Vagina (tissue), 2 donors: ENCODE measurements at regions not wholly inside any gene's neighbourhood (a gene's known extent, or its start where the extent isn't known, plus 50 kb on each side); places are given as distances from the start of the nearest gene placed in this dataset.

ENCODE experiments used
- POLR2A ChIP-seq, 2 donors: fragments of 450-650 bp; IDR thresholded peaks; one replicate each; pipeline ENCODE4 v1.6.1; 2017; ENCODE audit warnings: antibody characterized with exemption in 2 of 2, mild to moderate bottlenecking in 2 of 2, moderate library complexity in 2 of 2
- TF ChIP-seq, protein P1 (sequence below), 3 experiments: fragments of 450-650 bp in 2 of 3; fragments of 200-600 bp in 1 of 3; sonication (generic) in 1 of 3; IDR thresholded peaks; one replicate each; pipeline ENCODE4 v1.5.1; 2017 to 2019; ENCODE audit warnings: antibody characterized with exemption in 3 of 3, mild to moderate bottlenecking in 2 of 3, moderate library complexity in 2 of 3

DNA sequence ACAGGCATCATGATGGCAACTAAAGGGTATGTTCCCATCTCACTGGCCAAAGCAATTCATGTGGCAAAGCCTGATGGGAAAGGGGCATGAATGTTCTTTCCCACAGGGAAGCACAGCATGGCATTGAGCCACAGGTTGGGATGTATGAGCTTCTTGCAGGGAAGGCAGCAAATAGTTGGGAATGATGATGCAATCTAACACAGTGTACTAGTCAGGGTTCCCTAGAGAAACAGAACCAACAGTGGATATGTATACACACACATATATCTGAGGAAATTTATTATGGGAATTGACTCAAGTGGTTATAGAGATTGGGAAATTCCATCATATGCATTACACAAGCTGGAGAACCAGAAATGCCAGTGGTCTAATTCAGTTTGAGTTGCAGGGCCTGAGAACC lies 253.6 kb upstream of the NPVF start:
- TF ChIP-seq, protein P1, sequence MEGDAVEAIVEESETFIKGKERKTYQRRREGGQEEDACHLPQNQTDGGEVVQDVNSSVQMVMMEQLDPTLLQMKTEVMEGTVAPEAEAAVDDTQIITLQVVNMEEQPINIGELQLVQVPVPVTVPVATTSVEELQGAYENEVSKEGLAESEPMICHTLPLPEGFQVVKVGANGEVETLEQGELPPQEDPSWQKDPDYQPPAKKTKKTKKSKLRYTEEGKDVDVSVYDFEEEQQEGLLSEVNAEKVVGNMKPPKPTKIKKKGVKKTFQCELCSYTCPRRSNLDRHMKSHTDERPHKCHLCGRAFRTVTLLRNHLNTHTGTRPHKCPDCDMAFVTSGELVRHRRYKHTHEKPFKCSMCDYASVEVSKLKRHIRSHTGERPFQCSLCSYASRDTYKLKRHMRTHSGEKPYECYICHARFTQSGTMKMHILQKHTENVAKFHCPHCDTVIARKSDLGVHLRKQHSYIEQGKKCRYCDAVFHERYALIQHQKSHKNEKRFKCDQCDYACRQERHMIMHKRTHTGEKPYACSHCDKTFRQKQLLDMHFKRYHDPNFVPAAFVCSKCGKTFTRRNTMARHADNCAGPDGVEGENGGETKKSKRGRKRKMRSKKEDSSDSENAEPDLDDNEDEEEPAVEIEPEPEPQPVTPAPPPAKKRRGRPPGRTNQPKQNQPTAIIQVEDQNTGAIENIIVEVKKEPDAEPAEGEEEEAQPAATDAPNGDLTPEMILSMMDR (IDR thresholded peaks at IDR 0.05): no peak
- TF ChIP-seq POLR2A (IDR thresholded peaks at IDR 0.05): no peak
